HG02763 (cell line): ENCODE measurements at regions not wholly inside any gene's neighbourhood (a gene's known extent, or its start where the extent isn't known, plus 50 kb on each side); places are given as distances from the start of the nearest gene placed in this dataset.
"Not testable (repeated sequence)": the region's sequence is repeated elsewhere in the genome, so short reads cannot be mapped to it uniquely, and the experiment has no call there.

Experiments
- ATAC-seq: cut with Tn5 transposase; IDR thresholded peaks from one replicate; pipeline ENCODE4 v1.9.1; 2021; ENCODE audit warnings: mild to moderate bottlenecking, moderate library complexity; ENCODE audit not compliant: unreplicated experiment

DNA sequence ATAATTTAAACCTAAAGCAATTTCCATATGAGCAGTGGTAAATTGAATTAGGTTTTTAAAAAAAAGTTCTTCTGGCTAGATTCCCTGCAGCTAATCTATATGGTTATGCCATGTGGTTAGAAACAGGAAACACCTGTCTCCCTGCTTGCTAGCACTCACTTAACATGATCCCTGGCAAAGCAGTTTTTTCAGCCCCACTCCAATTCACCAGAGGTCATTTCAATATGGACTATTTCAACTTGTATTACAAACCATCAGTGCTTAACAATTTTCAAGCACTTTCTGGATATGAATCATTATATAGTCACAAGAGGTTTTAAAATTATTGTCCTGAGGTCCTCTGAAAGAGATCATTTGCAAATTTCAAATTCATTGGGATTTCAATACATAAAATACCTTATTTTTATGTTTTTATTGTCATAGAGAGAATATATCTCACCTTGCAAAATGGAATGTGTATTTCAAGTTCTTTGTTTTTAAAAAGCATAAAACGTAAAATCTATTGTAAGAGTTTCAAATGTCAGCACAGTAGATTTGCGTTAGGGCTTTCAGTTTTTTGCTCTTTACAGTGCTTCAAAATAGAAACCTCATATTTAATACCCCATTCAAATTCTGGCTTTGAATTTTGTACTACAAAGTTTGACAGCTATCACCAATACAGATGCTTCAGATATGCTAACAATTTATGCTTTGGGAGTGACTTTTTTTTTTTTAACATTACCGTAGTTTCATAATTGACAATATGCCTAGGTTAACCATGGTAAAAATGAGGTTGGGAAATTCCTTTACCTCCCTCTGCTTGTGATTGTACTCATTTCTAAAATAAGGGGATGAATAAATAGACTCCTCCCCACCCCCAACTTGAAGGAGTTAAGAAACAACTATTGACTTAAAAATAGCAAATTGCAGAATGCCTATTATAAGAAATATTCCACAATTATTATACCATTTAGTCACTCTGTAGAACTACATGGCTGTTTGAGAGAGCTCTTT lies 117.5 kb upstream of the HGF start:
- peak; percentile 59 for ATAC-seq

DNA sequence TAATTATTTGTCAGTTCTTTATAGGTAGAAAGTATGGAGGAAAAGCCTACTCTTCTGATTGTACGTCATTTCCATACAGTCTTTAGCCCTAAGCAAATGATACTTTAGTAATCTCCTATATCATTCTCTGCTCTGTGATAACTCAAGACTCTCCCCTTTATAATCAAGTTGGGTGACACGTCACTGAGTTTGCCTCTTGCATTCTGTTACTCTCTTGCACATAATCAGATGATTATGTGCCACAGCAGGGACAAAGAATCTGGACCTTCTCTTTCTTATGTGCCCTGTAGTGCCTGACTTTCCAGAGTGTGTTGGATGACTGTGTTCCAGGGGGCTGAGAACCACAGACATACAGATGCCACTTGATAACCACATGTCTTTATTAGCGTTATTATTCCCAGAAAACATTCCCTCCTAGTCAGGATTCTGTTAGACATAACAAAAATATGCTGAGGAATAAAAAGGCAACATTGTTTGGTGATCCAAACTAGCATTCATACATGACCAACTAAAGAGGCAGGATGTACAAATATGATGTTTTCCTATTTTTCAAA lies 116.4 kb upstream of the HGF start:
- no peak for ATAC-seq

DNA sequence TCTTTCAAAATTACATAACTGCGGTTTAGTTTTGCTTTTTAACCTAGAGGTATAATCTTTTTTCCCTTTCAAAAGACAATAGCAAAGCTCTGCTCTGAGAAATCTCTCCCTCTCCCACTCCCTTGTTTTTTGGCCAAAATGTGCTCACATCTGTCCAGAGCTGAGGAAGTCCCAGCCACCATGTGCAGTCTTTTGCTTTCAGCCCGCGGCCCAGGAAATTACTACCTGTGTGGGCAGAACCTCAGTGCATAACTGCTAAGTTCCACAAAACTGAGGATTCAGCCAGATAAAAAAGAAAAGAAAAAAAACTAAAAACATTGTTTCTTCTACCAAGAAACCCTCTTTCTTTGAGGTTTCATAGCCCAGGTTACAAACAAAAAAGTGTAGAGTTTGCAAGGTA lies 115.0 kb upstream of the HGF start:
- ATAC-seq = no peak

DNA sequence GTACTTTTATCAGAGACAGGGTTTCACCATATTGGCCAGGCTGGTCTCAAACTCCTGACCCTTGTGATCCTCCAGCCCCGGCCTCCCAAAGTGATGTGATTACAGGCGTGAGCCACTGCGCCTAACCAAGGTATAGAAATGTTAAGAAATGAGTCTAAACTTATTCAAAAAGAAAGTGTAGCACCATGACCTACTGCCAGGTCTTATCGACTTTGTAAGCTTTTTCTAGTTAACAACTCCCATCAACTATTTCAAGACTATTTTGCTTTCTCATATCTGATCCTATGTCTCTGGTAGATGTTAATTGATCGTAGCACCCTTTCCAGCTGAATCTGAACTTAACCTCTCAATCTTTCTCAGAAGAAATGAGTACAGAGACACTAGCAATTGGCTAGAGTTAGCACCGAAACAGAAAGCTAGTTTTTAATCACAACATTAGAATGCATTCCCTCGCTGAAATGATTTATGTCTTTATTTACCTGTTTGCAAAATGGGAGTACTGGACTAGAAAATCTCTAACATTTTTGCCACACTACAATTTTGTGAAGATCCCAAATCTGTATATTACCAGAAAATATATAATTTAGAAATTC lies 114.0 kb upstream of the HGF start:
- no peak for ATAC-seq

DNA sequence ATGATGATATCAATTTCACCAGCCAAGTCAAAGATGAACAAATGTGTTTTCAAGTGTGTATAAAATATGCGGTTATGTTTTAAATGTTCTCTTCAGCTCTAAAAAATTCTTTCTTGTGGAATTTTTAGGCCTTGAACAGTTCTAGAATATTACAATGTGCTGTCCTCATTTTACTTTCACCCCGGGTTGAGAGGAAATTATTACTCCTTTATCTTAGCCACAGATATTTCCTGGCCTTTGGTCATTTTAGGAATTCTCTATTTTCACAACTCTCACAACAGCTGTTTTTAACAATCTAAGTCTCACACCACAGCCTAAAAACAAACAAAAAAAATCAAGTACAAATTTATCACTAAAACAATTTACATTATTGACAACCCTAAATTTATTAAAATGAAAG lies 112.2 kb upstream of the HGF start:
- ATAC-seq = no peak

DNA sequence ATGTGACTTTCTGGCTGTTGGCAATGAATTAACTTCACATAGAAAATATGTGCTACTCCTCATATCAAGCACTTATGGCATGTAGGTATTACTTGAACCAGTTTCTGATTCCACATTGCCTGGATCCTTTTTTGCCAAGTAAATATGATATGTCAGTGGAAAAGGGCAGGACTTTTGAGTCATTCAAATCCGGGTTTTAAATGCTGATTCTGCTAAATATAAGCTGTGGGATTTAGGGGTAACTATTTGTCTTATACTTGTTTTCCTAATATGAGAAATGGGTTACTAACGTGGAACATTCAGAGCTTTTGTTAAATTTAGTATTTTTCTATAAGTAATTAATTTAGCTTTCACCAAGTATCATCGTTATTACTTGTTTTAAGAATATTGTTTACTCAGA lies 108.0 kb upstream of the HGF start:
- ATAC-seq = no peak

DNA sequence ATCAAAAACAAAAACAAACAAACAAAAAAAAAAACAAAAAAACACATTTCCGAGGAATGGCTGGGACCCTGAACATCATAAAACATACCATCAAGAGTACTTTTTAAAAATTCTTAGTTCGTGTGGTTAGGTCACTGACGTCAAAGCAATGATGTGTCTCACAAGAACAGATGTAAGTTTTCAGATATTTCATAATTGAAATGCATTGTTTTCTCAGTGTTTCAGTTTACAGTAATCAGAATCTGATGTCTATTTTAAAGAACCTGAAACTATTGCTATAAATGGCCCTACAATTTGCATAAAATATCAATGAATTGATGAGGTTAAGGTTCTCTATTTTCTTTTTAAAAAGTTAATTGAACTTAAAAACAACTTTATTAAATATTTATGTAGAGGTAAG lies 103.7 kb upstream of the HGF start:
- ATAC-seq = no peak

DNA sequence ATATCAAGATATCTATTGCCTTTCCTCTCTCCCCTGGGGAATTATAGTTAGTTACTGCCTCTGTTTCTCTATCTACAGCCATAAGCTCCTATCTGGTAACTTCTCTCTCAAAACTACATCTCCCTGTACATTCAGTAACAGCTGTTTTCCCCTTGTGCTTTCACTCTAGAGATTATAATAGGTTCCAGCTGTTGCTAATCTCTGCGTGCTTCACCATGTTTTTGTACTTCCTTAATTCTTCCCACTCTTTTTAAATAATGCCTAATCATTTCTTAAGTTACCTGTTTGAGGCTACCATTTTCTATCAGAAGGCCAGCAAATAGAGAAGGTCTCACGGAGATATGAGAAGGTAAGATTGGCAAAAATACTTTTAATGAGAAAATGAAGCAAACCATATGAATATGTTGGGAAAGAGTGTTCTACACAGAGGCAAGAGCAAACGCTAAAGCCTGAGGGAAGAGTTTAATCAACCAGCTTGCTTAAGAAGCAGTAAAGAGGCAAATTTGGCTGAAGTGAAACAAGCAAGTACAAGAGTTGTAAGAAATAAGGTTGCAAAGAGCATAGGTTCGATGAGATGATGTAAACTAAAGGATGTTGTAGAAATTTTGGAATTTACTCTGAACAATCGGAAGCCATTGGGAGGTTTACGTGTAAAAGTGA lies 101.9 kb upstream of the HGF start:
- no peak for ATAC-seq

DNA sequence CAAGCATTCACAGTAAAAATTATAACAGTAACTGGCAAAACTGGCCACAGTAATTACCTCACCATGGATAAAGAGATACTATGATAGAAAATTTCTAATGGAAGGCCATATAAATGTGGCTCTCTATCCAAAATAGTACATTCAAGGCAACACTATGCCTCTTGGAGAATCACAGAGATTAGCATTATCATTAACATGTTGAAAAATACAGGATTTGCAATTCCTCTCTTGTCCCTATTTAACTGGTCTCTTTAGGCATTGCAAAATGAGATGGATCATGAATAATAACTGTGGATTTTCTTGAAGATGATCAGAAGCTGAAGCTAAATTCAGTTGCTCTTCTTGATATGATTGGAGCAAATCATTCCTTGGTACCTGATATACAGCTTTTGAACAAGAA lies 100.8 kb upstream of the HGF start:
- no peak for ATAC-seq

DNA sequence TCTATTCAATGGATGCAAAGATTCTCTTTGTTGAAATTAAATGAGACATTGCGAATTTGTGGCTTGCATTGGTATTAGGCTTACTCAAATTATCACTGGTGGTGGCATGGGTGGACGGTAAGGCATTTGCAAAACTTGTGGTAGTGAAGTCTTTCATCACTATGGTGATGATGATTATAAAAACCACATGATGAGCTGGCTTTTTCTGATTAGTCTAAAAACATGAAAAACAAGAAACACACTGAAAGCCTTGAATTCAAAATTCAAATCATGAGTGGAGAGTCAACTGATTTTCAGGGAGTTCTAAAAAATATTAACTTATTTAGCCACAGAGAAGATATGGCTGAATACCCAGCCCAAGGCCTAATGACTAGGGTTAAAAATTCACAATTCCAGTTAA lies 99.8 kb upstream of the HGF start:
- no peak for ATAC-seq

DNA sequence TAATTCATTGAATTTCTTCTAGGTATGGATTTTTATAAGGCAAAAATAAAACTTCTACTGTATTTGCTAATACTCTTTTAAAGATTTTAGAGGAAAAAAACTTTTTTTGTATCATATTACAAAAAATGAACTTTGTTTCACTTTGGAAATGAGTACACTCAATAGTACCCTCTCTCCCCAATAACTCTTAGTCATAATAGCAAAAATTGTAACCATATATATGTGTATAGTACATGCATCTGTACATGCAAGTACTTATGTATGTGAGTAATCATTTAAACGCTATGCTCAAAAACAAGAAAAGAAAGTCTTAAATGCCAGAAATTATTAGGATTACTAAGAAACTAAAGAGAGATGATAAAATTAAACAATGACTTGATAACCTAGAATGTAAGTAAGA lies 95.9 kb upstream of the HGF start:
- ATAC-seq = no peak

DNA sequence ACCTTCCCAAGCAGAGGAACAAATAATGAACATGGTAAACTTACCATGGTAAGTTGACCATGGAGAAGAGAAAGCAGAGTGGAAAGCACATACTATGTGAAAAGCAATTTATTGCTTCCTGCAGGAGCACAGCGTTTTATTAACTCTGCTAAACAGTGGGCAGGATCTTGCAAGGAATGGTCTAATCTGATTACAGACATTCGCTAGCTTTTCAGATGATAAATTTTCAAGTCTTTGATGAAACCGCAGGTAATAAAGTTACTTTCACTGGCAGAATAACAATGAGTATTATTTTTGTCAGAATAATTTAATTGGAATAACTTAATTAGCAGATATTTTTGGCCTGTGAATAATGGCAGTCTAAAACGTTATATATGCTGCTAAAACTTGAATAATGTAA lies 89.6 kb upstream of the HGF start:
- ATAC-seq = no peak

DNA sequence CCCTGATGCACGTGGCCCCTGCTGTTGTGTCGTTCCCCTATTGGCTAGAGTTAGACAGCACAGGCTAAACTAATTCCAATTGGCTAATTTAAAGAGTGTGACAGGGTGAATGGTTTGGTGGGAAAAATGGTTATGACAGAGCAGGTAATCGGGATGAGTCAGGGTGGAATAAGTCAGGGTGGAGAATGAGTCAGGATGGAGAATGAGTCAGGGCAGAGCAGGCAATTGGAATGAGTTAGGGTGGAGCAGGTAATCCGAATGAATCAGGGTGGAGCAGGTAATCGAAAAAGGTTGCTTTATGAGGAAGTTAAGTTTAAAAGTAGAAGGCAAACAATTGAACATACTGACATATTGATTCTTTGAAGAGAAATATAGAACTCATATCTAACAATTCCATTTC lies 89.0 kb upstream of the HGF start:
- not testable (repeated sequence) for ATAC-seq

DNA sequence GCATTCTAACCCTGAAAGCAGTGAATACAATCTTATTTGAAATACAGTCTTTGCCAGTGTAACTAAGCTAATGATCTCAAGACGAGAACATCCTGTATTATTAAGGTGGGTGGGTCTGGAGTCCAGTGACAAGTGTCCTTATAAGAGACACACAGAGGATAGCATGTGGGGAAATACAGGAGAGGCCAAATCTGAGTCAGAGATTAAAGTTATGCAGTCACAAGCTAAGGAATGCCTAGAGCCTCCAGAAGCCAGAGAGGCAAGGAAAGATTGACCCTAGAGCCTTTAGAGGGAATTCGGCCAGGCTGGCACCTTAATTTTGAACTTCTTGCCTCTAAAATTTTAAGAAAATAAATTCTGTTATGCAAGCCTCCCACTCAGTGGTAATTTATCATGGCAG lies 87.5 kb upstream of the HGF start:
- ATAC-seq = no peak

DNA sequence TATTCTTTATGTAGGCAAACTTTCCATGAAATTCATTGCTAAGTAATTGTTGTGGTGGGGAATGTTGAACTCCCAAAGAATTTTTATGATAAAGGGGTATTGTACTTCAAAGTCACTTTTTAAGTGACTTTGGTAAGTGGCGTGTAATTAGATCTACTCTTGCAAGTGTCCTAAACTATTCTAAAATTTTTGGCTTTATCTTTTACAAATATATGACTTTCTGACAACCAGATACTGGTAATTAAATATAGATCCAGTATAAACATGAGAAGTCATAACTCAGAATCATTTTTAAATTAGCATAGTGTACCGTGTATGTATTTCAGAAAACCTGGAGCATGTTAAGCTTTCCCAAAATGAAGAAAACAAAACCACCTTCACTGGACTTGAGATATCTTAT lies 84.7 kb upstream of the HGF start:
- no peak for ATAC-seq

DNA sequence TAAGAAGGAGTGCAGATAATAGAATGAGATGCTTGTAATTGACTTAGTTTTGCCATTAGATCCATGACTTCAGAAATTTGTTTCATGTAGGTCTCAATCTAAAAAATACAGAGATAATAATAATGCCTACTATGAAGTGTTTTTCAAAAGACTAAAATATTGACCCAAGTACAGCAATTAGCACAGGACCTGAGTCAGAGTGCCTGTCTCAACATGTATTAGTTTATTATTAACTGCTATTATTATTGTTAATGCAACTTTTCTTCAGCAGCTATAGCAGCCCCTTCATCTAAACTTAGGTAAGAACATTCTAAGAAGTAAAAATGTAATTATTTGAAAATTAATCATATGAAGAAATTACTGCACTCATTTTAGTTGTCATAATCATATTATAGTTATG lies 82.9 kb upstream of the HGF start:
- no peak for ATAC-seq

DNA sequence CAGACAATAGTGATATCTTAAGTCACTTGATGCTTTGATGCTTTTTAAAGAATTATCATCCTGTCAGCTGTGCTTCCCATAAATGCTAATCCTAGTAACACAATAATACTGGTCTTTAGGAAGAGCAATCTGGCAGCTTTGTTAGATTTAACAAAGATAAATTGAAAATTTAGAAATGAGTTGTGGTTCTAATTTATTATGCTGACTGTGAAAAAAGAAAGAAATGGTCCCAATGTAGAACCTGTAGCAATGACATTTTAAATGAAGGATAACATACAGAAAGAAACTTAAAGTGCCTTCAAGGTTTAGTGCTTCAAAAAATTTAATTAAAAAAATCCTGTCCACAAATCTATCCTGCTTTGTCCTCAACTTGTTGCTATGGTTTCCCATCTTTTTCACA lies 81.6 kb upstream of the HGF start:
- no peak for ATAC-seq

DNA sequence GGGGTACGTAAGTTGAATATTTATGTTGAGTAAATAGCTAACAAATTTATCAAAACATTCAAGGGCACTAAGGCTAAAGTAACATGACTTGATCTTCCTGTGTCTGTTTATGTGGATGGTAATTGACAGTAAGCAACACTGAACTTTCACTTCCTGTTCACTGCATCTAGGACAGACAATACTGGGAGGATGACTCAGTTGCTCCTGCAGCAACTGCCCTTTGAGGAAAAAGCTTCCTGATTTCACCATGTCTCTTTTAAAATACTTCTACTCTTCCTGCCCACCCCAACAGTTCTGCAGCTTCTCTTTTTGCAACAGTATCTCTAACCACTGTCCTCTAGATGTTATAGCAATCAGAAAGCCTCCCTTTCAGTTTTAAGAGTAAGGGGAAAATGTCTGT lies 76.6 kb upstream of the HGF start:
- ATAC-seq = peak; percentile 72

DNA sequence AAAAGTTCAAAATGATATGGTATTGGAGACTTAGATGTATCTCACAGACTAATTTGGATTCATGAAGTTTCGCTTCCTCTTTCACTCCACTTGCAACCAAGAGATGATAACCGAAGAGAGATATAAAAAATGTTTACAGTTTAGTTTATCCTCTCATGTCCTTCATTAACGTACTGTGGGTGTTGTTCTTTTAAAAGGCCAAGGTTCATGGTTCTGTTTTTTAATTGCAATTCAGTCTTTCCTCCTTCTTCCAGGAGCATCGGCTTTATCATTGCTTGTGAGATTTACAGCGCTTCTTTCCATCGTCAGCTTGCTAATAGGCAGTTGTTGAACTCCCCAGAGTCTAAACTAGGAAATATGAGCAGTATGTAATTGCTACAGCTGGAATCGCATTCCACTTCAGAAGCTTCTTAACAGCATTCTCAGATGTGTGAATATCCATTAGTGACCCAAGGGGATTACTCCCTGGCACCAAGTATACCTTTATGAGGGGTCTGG lies 75.9 kb upstream of the HGF start:
- peak; percentile 62 for ATAC-seq

DNA sequence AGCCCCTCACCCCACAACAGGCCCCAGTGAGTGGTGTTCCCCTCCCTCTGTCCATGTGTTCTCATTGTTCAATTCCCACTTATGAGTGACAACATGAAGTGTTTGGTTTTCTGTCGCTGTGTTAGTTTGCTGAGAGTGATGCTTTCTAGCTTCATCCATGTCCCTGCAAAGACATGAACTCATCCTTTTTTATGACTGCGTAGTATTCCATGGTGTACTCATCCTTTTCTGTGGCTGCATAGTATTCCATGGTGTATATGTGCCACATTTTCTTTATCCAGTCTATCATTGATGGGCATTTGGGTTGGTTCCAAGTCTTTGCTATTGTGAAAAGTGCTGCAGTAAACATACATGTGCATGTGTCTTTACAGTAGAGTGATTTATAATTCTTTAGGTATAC lies 73.8 kb upstream of the HGF start:
- not testable (repeated sequence) for ATAC-seq

DNA sequence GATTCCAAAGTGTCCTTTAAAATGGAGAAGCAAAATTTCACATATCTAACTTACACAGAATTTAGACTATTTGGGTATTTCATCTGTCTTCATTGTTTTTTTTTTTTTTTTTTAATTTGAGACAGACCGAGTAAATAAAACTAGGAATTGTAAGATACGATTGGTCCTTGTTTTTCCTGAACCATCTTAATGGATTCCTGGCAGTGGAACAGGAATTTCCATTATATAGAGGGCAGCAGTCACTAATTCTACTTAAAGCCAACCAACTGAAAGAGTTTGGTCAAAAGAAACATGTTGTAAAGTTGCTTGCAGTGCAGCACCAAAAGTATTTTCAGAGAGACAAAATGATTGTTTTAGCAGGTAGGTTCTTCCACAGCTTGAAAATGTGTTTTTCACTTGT lies 72.5 kb upstream of the HGF start:
- ATAC-seq = no peak
